Endothelial cell of umbilical vein (primary cell): ENCODE measurements at regions not wholly inside any gene's neighbourhood (a gene's known extent, or its start where the extent isn't known, plus 50 kb on each side); places are given as distances from the start of the nearest gene placed in this dataset.

Experiments
- BruUV-seq: library from RNA; stranded (reverse); fragments of 400-500 nt; replicated peaks from 2 replicates; lab custom pipeline; 2021; lab: Mats Ljungman, UMichigan
- CTCF ChIA-PET: fragments of 300-600, 350-600 bp; sonication (Branson Sonifier 250); formaldehyde crosslinking; loops from one replicate; lab custom pipeline; 2021; ENCODE audit warnings: antibody characterized with exemption, inconsistent platforms; lab: Charles Lee
- POLR2A ChIA-PET: fragments of 300-600, 350-600 bp; sonication (Branson Sonifier 250); formaldehyde crosslinking; loops from one replicate; lab custom pipeline; 2021; ENCODE audit warnings: antibody characterized with exemption, inconsistent platforms; lab: Charles Lee
- DNase-seq: peaks from one replicate; pipeline ENCODE4 v3.0.0-alpha.2; 2011; ENCODE audit warnings: low read depth, low spot score
- FAIRE-seq: peaks from 2 replicates; lab custom pipeline; 2011; peaks lifted over from hg19 to GRCh38; lab: Jason Lieb, UNC
- H2AFZ ChIP-seq: 2 replicates; pipeline ENCODE4 v1.6.0; 2012; ENCODE audit warnings: low read depth, low read length, control low read depth, inconsistent platforms
- H3K27ac ChIP-seq: 2 replicates; pipeline ENCODE4 v1.5.1; 2011; ENCODE audit warnings: low read depth, mild to moderate bottlenecking, control low read depth, low read length, moderate library complexity; ENCODE audit not compliant: insufficient read depth
- H3K27me3 ChIP-seq, 2 experiments: 2 replicates each; pipeline versions ENCODE4 v1.6.0 to v1.6.1; 2011; ENCODE audit warnings: low read length in 2 of 2, mixed read lengths in 1 of 2; ENCODE audit not compliant: control insufficient read depth in 2 of 2, insufficient read depth in 2 of 2
- H3K36me3 ChIP-seq, 2 experiments: 2 replicates in 1 of 2; 3 replicates in 1 of 2; pipeline ENCODE4 v1.5.1; 2011; ENCODE audit warnings: low read length in 2 of 2, mild to moderate bottlenecking in 1 of 2, moderate library complexity in 1 of 2; ENCODE audit not compliant: control insufficient read depth in 2 of 2, insufficient read depth in 2 of 2; ENCODE audit errors: extremely low read depth in 1 of 2
- H3K4me1 ChIP-seq: 3 replicates; pipeline ENCODE4 v1.5.1; 2011; ENCODE audit warnings: mild to moderate bottlenecking, low read length; ENCODE audit not compliant: control insufficient read depth, insufficient read depth; ENCODE audit errors: extremely low read depth
- H3K4me2 ChIP-seq: 2 replicates; pipeline ENCODE4 v1.6.1; 2011; ENCODE audit warnings: low read length, control low read depth, mixed read lengths; ENCODE audit not compliant: insufficient read depth
- H3K4me3 ChIP-seq, 3 experiments: fragments of 200-600 bp in 1 of 3; sonication (generic), shearing (Covaris generic) in 1 of 3; replicated peaks in 1 of 3; 2 replicates each; pipeline ENCODE4 v1.5.1; 2011 to 2016; ENCODE audit warnings: control low read depth in 3 of 3, low read length in 3 of 3, mild to moderate bottlenecking in 2 of 3, inconsistent platforms in 1 of 3, low read depth in 1 of 3, moderate library complexity in 1 of 3; ENCODE audit not compliant: insufficient read depth in 1 of 3
- H3K79me2 ChIP-seq: 2 replicates; pipeline ENCODE4 v1.6.0; 2012; ENCODE audit warnings: low read length, inconsistent platforms; ENCODE audit not compliant: control insufficient read depth, insufficient read depth
- H3K9ac ChIP-seq: replicated peaks from 2 replicates; pipeline ENCODE3; 2011; ENCODE audit warnings: low read length, control low read depth; ENCODE audit not compliant: insufficient read depth; ENCODE audit errors: extremely low read depth
- H3K9me1 ChIP-seq: replicated peaks from 3 replicates; pipeline ENCODE4 v1.6.0; 2011; ENCODE audit warnings: mild to moderate bottlenecking, low read length; ENCODE audit not compliant: control insufficient read depth, insufficient read depth; ENCODE audit errors: extremely low read depth
- H3K9me3 ChIP-seq: replicated peaks from 2 replicates; pipeline ENCODE4 v1.5.1; 2012; ENCODE audit warnings: low read length, inconsistent platforms; ENCODE audit not compliant: control insufficient read depth, insufficient read depth
- H4K20me1 ChIP-seq: replicated peaks from 2 replicates; pipeline ENCODE3; 2011; ENCODE audit warnings: mild to moderate bottlenecking, low read length; ENCODE audit not compliant: control insufficient read depth, insufficient read depth; ENCODE audit errors: extremely low read depth
- EZH2 ChIP-seq: IDR thresholded peaks from 2 replicates; pipeline ENCODE4 v1.6.1; 2012; ENCODE audit warnings: borderline replicate concordance, low read depth, mild to moderate bottlenecking, moderate library complexity, low read length, inconsistent platforms; ENCODE audit not compliant: severe bottlenecking
- FOS ChIP-seq: IDR thresholded peaks from 2 replicates; pipeline ENCODE4 v1.6.1; 2011; ENCODE audit warnings: mild to moderate bottlenecking, low read length, moderate library complexity, borderline replicate concordance; ENCODE audit not compliant: insufficient read depth
- GATA2 ChIP-seq: IDR thresholded peaks from 2 replicates; pipeline ENCODE4 v1.7.0; 2011; ENCODE audit warnings: low read depth, mild to moderate bottlenecking, moderate library complexity, mixed read lengths, low read length; ENCODE audit not compliant: insufficient read length, insufficient read depth
- JUN ChIP-seq: IDR thresholded peaks from 2 replicates; pipeline ENCODE4 v1.6.1; 2011; ENCODE audit warnings: borderline replicate concordance, low read depth; ENCODE audit not compliant: insufficient read length, insufficient read depth
- MAX ChIP-seq: IDR thresholded peaks from 2 replicates; pipeline ENCODE4 v1.6.1; 2011; ENCODE audit not compliant: insufficient read depth, insufficient read length
- MYC ChIP-seq: IDR thresholded peaks from one replicate; pipeline ENCODE4 v1.6.1; 2011; ENCODE audit warnings: mild to moderate bottlenecking, low read depth, low read length
- POLR2A ChIP-seq: IDR thresholded peaks from 2 replicates; pipeline ENCODE4 v1.6.1; 2012; ENCODE audit warnings: low read depth, mild to moderate bottlenecking, control low read depth, low read length
- POLR2AphosphoS5 ChIP-seq: IDR thresholded peaks from 2 replicates; pipeline ENCODE4 v1.6.1; 2012; ENCODE audit warnings: low read depth, mild to moderate bottlenecking, control low read depth, low read length, moderate library complexity; ENCODE audit not compliant: insufficient read depth
- dilution Hi-C: fragments of 300-500 bp; cut with MboI; formaldehyde crosslinking; loops from one replicate; pipeline ENCODE4 v1.15.0; 2019; ENCODE audit warnings: low sequenced_read_pairs; ENCODE audit not compliant: extremely low pct_ligation_motif_present
- intact Hi-C: fragments of 100-400 bp; cut with micrococcal nuclease; formaldehyde crosslinking; loops from one replicate; pipeline ENCODE4 v1.10.0; 2022
- TF ChIP-seq, protein P1 (sequence below), 2 donors: IDR thresholded peaks; 1 replicate in 1 of 2; 2 replicates in 1 of 2; pipeline ENCODE4 v1.5.1; 2011; ENCODE audit warnings: low read length in 2 of 2, mild to moderate bottlenecking in 2 of 2, moderate library complexity in 2 of 2, control low read depth in 1 of 2, inconsistent platforms in 1 of 2, low read depth in 1 of 2; ENCODE audit not compliant: insufficient read depth in 1 of 2; ENCODE audit errors: extremely low read depth in 1 of 2

- H3K79me2 ChIP-seq = no peaks in the 10 kb centered on the region
- dilution Hi-C loops (no loop called here), intact Hi-C loops (no loop called here)
- H3K27me3 ChIP-seq = peaks cover 0 to 11% of the 10 kb centered on the region in 2 experiments
- FAIRE-seq (no peak), DNase-seq (no peak)
- H2AFZ ChIP-seq = no peak overlapping the region
- H3K9ac ChIP-seq = no peak overlapping the region
- H3K4me2 ChIP-seq = no peak overlapping the region
- no peak overlapping the region for H3K4me3 ChIP-seq
- no peaks in the 10 kb centered on the region for H3K4me1 ChIP-seq
- BruUV-seq = no TSS peak
- ChIA-PET CTCF (no interaction called here), POLR2A (no interaction called here)
- H3K9me3 ChIP-seq = no peaks in the 10 kb centered on the region
- no peak for TF ChIP-seq MAX
- no peaks in the 10 kb centered on the region for H4K20me1 ChIP-seq
- no peaks in the 10 kb centered on the region for H3K9me1 ChIP-seq
- H3K27ac ChIP-seq = no peak overlapping the region
- H3K36me3 ChIP-seq = no peaks in the 10 kb centered on the region
These were observed 83.9 kb upstream of the ZNF827 start for GRCh38 chr4:146022541-146022940.

DNA sequence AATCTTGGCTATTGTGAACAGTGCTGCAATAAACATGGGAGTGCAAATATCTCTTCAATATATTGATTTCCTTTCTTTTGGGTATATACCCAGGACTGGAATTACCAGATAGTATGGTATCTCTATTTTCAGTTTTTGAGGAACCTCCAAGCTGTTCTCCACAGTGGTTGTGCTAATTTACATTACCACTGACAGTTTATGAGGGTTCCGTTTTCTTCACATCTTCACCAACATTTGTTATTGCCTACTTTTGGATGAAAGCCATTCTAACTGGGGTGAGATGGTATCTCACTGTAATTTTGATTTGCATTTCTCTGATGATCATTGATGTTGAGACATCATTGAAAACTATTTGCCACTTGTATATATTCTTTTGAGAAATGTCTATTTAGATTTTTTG is 79.6 kb upstream of the ZNF827 start:
- Histone ChIP-seq H4K20me1 (no peaks in the 10 kb centered on the region), H3K9me3 (no peaks in the 10 kb centered on the region), H3K4me3 (no peak overlapping the region), H3K27ac (no peak overlapping the region), H3K9me1 (no peaks in the 10 kb centered on the region), H3K4me1 (no peaks in the 10 kb centered on the region), H2AFZ (no peak overlapping the region), H3K36me3 (no peaks in the 10 kb centered on the region), H3K27me3 (peaks cover 0 to 11% of the 10 kb centered on the region in 2 experiments), H3K4me2 (no peak overlapping the region), H3K9ac (no peak overlapping the region), H3K79me2 (no peaks in the 10 kb centered on the region)
- dilution Hi-C loops (no loop called here), intact Hi-C loops (no loop called here)
- no TSS peak for BruUV-seq
- no peak for DNase-seq
- no peak for TF ChIP-seq POLR2AphosphoS5
- no peak for TF ChIP-seq EZH2
- TF ChIP-seq POLR2A = no peak
- TF ChIP-seq FOS = no peak
- TF ChIP-seq JUN = no peak
- TF ChIP-seq, protein P1, sequence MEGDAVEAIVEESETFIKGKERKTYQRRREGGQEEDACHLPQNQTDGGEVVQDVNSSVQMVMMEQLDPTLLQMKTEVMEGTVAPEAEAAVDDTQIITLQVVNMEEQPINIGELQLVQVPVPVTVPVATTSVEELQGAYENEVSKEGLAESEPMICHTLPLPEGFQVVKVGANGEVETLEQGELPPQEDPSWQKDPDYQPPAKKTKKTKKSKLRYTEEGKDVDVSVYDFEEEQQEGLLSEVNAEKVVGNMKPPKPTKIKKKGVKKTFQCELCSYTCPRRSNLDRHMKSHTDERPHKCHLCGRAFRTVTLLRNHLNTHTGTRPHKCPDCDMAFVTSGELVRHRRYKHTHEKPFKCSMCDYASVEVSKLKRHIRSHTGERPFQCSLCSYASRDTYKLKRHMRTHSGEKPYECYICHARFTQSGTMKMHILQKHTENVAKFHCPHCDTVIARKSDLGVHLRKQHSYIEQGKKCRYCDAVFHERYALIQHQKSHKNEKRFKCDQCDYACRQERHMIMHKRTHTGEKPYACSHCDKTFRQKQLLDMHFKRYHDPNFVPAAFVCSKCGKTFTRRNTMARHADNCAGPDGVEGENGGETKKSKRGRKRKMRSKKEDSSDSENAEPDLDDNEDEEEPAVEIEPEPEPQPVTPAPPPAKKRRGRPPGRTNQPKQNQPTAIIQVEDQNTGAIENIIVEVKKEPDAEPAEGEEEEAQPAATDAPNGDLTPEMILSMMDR (IDR thresholded peaks at IDR 0.05; ENCODE audit: extremely low read depth in 1 of 2, insufficient read depth in 1 of 2, low read depth in 1 of 2, low read length in 2 of 2) = no peak
- no peak for TF ChIP-seq MYC
- TF ChIP-seq MAX = no peak
- TF ChIP-seq GATA2 = no peak
- CTCF ChIA-PET = no interaction called here
- FAIRE-seq = no peak
- POLR2A ChIA-PET = no interaction called here
